Fibroblast of villous mesenchyme (primary cell): ENCODE measurements at regions not wholly inside any gene's neighbourhood (a gene's known extent, or its start where the extent isn't known, plus 50 kb on each side); places are given as distances from the start of the nearest gene placed in this dataset.

Experiments used
- DNase-seq: peaks from one replicate; pipeline ENCODE4 v3.0.0-alpha.2; 2010; ENCODE audit warnings: low read depth
- H3K4me3 ChIP-seq: 2 replicates; pipeline ENCODE4 v1.5.1; 2011; ENCODE audit warnings: low read depth, mild to moderate bottlenecking, low read length
- CTCF ChIP-seq: IDR thresholded peaks from 2 replicates; pipeline ENCODE4 v1.5.1; 2012; ENCODE audit warnings: low read depth, mild to moderate bottlenecking, low read length; ENCODE audit not compliant: insufficient read depth

- no peak overlapping the region for H3K4me3 ChIP-seq
- DNase-seq = no peak
- TF ChIP-seq CTCF = no peak
These were observed 279.9 kb downstream of the SLITRK6 start for GRCh38 chr13:85519363-85519762.

GRCh38 chr13:85512421-85512820 is 286.8 kb downstream of the SLITRK6 start:
- no peak for TF ChIP-seq CTCF
- DNase-seq = no peak
- H3K4me3 ChIP-seq = no peak overlapping the region

DNA sequence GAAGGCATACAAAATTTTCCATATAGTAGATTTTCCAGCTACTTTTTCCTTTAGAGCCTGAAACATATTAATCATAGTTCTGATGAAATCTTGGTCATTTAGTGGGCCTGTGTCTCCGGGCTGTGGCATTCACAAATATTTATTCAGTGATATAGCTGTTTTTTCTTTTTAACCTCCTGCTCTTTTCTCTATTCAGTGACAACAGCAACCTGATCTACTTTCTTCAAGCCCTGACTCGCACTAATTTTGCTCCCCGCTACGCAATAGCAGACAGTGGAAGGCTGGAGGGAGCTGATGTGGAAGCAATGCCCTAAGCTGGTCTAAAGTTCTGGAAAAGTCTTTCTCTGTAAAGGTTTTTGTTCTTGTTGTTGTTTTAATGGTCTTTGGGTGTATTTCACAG is 289.7 kb downstream of the SLITRK6 start:
- no peak overlapping the region for H3K4me3 ChIP-seq
- no peak for TF ChIP-seq CTCF
- DNase-seq = no peak

DNA sequence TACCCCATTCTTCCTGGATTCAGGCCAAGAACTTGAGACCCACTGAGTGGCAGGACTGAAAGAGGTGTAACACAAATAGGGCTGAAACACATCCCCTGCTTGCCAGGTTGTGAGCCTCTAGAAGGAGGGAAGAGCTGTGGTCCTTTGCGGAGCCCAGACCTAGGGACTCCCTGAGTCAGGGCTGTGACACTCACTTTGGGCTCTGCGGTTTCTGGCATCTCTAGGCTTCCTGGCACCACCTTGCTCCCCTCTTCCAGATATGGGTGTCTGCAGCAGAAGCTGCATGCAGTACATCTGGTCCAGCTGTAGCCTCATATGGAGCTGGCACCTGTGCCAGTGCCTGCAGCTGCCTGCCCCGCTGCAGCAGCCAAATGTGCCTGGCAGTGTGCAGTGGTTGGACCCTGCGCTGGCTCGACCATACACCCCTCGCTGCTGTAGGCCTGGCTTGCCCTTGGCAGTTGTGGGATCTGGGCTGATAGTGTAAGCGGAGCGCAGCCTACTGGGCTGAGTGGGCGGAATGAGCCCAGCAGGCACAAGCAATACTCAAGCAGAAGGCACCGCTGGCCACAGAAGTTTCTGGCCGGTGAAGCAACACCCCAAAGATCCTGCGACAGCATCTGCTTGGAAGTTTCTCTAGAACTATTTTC is 290.4 kb downstream of the SLITRK6 start:
- no peak for TF ChIP-seq CTCF
- H3K4me3 ChIP-seq = no peak overlapping the region
- DNase-seq = no peak

GRCh38 chr13:85503797-85504196 is 295.4 kb downstream of the SLITRK6 start:
- H3K4me3 ChIP-seq = no peak overlapping the region
- no peak for DNase-seq
- no peak for TF ChIP-seq CTCF

DNA sequence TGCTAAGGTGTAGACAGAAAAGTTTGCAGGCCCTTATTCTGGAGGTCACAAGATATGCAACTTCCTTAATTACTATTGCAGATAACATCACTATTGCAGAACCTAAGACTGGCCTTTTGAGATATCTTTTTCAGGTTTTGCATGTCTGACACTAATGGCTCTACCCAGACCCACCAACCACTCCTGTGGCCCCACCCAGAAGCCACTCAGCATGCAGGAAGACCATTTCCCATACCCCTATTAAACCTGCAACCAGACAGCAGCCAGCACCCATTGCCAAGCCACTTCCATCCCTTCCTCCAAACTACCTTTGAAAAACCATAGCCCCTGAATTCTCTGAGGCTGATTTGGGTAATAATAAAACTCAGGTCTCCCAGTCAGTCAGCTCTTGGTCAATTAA is 297.6 kb downstream of the SLITRK6 start:
- DNase-seq = no peak
- TF ChIP-seq CTCF = no peak

DNA sequence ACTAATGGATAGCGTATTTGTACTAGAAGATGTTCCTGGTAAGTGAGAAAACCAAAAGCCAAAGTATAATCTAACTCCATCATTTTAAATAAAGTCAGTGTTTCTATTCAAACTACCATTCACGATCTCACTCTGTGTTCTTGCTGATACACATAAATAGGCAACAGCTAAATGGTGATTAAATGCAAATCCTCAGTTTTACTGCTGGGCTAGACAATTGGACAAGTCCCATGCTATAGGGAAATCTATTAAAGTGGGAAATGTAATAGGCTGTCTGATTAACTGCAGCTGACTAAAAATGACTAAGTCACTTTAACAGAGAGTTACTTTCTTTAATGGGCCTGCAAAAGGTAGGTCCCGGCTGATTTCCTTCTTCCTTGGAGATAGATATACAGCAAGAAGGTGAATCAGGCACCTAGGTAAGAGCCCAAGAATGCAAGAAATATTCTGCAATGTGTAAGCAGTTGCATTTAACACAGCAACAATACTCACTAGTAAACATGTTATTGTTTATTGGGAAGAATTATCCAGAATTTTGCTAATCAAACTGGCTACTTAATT is 298.4 kb downstream of the SLITRK6 start:
- H3K4me3 ChIP-seq = no peak overlapping the region
- no peak for TF ChIP-seq CTCF
- DNase-seq = no peak

More for the DNA sequence above, 297.6 kb downstream of the SLITRK6 start:
- no peak overlapping the region for H3K4me3 ChIP-seq
